Activated CD4-positive, alpha-beta T cell treated with anti-CD3 and anti-CD28 coated beads, Interleukin-2, Interleukin-4, amounts not matched to agents 100 ng/mL and 50 ng/mL, durations not matched to agents 16 hours and 8 hours (primary cell): ENCODE measurements at regions not wholly inside any gene's neighbourhood (a gene's known extent, or its start where the extent isn't known, plus 50 kb on each side); places are given as distances from the start of the nearest gene placed in this dataset.

Experiments
- DNase-seq: peaks from one replicate; pipeline ENCODE4 v3.0.0-alpha.2; 2020; ENCODE audit warnings: low spot score

DNA sequence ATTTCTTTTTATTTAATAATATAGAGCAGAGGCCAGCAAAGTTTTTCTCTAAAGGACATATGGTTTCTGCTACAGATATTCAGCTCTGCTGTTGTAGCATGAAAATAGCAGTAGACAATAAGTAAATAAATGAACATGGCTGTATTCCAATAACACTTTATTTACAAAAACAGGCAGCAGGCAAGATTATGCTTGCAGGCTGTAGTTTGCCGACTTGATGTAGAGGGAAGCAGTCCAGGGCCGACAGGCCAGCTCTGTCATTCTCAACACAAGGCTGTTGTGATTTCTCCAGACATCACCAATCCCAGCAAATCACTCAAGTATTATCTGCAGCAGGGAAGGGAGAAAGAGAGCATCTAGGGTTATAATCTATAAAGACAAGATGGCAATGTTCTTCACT is 1062.5 kb upstream of the PCDH9 start:
- DNase-seq = no peak

DNA sequence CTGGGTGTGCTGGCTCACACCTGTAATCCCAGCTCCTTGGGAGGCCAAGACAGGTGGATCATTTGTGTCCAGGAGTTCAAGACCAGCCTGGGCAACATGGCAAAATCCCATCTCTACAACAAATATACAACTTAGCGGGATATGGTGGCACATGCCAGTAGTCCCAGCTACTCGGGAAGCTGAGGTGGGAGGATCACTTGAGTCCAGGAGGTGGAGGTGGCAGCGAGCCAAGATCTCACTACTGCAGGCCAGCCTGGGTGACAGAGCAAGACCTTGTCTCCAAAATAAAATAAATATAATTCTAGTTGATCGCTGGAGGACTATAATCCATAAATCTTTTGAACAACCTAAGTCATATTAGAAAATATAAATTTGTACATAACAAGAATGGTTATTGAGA is 1061.5 kb upstream of the PCDH9 start:
- DNase-seq = no peak

DNA sequence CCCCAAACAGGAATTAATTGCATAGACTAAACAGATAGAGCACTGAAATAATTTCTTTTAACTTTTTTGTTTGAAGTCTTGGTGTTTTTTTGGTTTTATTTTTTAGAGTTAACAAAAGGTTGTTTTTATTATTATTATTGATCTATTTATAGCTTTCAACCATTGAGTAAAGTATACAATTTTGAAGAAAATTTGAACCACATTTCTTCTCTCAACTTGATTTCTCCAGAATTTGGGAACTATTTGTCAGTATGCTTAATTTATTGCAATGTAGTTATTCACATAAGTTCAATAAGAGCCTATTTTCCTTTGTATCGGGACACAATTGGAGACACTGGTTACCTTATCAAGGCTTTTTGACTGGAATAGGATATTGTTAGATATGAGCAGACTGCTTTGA is 1045.6 kb upstream of the PCDH9 start:
- DNase-seq = no peak

DNA sequence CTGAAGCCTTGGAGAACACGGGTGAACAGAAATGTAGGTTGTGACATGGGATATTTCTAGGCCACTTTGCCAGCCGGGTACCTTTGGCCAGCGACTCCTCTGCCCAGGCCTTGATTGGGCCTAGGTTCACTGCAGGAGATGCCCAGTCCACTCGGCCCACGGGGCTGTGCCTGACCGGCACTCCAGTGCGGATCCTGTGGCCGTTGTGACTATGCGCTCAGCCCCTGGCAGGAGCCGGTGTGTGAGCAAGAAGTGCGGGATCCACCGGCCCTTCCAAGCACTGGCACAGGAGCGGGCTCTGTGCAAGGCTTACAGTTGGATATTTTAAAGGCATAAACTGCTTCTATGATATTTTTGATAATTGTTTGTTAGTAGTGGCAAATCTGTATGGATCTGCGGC is 1042.5 kb upstream of the PCDH9 start:
- no peak for DNase-seq

DNA sequence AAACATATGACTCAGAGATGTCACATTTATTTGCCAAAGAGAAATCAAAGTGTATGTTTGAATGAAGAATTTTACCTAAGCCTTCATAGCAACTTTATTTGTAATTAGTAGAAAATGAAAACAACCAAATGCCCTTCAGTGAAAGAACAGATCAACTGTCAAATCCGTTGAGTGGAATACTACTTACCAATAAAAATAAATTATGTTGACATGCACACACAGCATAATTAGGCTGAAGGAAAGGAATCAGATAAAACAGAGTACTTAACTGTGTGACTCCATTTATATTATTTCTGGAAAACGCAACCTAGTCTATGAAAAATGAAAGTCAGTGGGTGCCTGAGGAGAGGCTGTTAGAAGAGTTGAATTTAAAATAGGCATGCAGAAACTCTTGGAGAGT is 1034.6 kb upstream of the PCDH9 start:
- DNase-seq = no peak

- DNase-seq = no peak
Observed at GRCh38 chr13:68261105-68261504, 1031.0 kb upstream of the PCDH9 start.

DNA sequence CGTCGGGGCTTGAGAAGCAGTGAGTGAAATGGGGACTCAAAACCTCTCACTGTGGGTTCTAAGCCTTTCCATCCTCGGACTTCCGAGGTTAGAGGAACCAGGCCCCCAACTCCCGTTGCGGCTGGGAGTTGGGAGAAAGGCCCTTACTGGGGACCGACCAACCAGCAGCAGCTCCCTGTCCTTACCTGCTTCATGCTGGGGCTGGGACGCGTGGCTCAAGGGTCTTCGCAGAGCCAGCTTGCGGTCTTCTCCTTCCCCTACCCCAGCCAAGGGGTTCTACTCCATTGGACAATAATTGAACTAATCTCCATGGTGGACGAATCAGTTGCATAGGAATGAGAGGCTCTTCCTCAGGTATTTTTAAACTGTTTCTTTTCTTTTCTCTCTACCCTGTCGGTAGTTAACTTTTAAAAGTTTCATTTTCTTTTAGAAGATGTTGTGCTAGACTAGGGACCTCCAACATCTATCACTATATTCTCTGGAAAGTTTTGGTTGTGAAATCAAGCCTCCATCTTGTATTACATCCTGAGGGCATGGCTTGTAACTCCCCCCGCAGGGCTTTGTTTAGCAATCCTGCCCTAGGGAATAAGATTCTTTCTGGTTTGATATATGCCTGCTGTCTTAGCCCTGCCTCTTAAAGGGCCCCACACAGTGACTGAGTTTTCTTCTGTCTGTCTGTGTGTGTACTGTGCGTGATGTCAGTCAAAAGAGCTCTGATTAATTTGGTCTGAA is 1027.1 kb upstream of the PCDH9 start:
- DNase-seq = no peak

DNA sequence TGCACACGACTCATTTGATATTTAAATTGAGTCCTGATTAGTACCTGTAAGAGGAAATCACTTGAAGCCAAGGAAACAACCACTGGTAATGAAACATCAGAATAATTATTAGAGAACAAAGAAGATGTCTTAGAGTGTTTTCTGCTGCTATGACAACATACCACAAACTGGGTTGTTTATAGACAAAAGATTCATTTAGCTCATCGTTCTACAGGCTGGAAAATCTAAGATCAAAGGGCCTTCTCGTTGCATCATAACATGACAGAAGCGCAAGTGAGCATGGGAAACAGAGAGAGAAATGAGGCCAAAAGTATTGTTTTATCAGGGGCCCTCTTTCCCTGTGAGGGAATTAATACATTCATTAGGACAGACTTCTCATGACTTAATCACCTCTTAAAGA is 1024.0 kb upstream of the PCDH9 start:
- no peak for DNase-seq

- DNase-seq = no peak
Observed at GRCh38 chr13:68234274-68234673, 1004.1 kb upstream of the PCDH9 start.

DNA sequence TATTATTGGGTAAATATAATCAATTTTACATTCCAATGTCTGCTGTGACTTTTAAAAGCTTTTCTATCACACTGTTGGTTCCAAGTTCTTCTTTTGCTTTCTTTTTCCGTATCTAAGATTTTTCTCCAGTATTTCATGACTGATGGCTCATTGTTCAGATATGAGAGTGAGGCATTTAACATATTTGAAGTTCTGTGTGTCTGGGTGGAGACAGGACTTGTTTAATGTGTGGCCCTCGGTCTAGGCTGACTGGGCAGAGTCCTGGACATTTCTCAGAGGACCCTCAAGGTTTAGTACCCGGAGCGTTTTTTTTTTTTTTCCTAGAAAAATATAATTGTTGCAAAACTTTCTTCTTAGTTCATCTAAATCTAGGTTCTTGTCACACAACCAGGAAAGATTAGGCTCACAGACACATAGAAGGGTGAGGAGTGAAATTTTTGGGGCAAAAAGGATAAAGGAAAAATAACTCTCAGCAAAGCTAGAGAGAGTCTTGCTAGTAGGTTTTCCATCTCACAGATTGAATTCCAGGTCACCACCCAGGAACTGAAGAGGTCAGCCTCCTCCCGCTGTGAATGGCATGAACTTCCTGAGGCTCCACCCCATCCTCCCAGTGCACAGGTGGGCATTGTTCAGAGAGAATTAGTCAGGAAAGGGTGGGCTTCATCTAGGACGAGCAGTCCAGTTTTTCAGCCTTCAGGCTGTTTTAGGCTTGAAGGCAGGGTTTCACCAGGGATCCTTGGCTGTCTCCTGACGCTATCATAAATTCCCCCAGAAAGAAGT is 1002.4 kb upstream of the PCDH9 start:
- no peak for DNase-seq

DNA sequence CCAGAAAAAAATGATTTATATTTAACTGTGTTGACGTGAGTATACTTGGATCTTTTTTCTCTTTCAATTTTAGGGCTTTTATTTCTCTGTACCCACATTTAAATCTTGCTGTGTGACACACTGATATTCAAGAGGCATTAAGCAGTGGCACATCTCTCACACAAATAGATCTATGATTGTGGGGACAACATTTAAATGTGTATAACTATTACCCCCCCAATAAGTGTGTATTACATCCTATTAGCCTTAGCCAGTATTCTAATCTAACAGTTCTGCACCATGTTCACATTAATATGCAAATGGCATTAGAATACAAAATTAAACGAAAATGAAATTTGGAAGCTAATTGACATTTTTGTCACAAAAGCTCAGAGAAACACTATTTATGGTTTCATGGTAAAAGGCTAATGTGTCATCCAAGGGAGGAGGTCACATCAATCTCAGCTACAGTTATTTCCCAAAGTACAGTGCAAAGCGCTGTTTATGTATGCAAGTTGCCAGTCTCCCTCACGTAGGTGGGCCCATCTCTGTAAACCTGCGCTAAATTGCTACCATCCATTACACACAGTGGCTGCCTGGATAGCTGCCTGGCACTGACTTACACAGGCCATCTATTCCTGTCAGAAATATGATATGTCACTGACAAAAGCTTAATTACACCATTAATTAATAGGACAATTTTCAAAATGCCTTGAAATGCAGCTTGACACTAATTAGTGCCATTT is 984.7 kb upstream of the PCDH9 start:
- DNase-seq = no peak

GRCh38 chr13:68199271-68199670 is 969.1 kb upstream of the PCDH9 start:
- DNase-seq = no peak

DNA sequence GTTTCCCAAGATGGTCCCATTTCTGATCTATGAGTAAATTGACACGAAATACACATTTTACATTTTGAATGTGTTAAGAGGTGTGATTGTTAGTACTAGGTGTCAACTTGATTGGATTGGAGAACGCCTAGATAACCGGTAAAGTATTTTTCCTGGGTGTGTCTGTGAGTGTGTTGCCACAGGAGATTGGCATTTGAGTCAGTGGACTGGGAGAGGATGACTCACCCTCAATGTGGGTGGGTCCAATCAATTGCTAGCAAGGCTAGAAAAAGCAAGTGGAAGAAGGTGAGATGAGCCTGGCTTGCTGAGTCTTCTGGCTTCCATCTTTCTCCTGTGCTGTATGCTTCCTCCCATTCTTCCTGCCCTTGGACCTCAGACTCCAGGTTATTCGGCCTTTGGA is 960.7 kb upstream of the PCDH9 start:
- DNase-seq = no peak

DNA sequence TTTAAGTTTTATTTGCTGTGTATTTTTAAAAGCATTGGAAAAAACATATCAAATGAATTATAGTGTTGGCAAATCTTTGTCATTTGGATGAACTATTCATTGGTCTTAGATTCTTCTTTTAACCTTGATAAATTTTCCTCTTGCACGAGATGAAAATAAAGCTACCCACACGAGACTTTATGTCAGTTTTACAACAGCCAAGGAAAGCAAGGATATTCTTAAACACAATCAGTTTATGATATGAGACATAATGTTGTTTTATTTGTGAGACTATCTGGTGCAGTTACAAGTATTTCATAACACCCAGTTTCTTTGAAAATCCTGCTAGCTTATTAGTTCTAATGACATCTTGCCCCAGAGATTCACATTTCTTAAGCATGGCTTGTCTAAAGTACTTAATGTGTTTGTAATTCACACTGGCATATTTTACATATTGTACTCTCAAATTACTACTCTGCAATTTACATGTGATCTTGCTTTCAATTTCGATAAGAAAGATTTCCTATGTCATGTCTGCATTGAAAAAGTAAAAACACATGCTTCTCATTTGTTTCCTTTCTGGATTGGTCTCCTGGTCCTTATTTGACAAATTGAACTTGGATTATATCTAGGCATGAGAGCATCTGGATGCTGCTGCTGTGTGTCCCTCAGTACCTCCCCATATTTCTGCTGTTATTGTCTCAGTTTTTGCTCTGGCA is 955.5 kb upstream of the PCDH9 start:
- no peak for DNase-seq

- no peak for DNase-seq
Observed at GRCh38 chr13:68176475-68176874, 946.3 kb upstream of the PCDH9 start.

DNA sequence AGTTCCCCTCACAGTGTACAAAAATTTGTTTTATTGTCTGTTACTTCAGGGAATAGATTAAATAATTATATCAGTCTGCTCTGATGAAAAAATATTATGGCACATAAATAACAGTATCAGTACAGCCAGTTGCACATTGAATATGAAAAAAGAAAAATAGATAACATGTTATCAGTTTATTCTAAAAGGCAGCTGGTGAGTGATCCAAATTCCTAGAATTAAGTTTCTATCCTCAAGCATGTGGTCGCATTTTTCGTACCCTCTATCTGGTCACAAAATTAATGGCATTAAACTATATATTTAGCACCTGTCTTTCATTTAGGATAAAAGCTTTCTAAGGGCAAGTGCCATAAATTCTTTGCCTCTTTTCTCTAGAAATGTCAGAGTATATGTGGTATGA is 944.8 kb upstream of the PCDH9 start:
- no peak for DNase-seq

- no peak for DNase-seq
Observed at GRCh38 chr13:68173111-68173510, 943.0 kb upstream of the PCDH9 start.

DNA sequence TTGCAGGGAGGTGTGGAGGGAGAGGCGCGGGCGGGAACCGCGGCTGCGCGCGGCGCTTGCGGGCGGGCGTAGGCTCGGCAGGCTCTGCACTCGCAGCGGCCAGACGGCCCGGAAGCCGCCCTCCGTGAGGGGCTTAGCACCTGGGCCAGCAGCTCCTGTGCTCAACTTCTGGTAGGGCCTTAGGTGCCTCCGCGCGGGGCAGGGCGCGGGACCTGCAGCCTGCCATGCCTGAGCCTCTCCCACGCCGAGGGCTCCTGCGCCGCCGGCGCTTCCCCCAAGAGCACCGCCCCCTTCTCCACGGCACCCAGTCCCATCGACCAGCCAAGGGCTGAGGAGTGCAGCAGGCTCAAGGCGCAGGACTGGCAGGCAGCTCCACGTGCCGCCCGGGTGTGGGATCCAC is 940.8 kb upstream of the PCDH9 start:
- no peak for DNase-seq

- no peak for DNase-seq
Observed at GRCh38 chr13:68168448-68168847, 938.3 kb upstream of the PCDH9 start.

DNA sequence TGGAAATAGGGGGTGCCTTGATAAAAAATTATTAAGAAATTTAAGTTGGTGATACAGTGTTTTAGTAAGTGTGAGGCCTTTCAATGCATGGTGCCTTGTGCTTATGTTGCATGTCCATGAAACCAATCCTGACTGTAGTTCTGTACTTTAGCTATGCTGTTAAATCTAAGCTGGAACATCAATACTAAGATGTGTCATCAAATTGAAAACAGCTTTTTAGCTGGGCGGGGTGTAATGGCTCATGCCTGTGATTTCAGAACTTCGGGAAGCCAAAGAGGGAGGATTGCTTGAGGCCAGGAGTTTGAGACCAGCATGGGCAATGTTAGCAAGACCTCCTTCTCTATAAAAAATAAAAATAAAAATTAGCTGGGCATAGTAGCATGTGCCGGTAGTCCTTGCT is 930.3 kb upstream of the PCDH9 start:
- DNase-seq = no peak

DNA sequence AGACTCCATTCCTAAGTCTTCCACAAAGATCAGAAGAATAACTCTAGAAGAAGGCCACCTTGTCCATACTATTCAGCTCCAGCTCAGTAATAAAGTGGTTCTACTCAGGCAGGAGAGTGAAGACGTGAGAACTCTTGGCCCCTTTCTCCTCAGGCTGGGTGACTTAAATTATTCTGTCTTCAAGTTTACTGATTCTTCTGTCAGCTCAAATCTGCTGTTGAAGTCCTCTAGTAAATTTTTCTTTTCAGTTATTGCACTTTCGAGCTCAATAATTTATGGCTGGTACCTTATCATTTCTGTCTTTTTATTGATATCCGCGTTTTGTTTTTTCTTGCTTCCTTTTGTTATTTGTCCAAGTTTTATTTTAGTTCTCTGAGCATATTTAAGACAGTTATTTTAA is 922.3 kb upstream of the PCDH9 start:
- no peak for DNase-seq

GRCh38 chr13:68145852-68146251 is 915.7 kb upstream of the PCDH9 start:
- DNase-seq = no peak
